Panc1 (cell line): ENCODE measurements at regions not wholly inside any gene's neighbourhood (a gene's known extent, or its start where the extent isn't known, plus 50 kb on each side); places are given as distances from the start of the nearest gene placed in this dataset.

Experiments
- CTCF ChIP-seq: fragments of 450-650 bp; IDR thresholded peaks from 2 replicates; pipeline ENCODE4 v1.5.1; 2017; ENCODE audit warnings: mild to moderate bottlenecking
- POLR2AphosphoS5 ChIP-seq: IDR thresholded peaks from 2 replicates; pipeline ENCODE4 v1.6.1; 2012; ENCODE audit warnings: mild to moderate bottlenecking, low read depth, low read length, moderate library complexity
- REST ChIP-seq, 2 experiments: IDR thresholded peaks; 2 replicates each; pipeline ENCODE4 v1.6.1; 2011 to 2012; ENCODE audit warnings: low read depth in 2 of 2, control low read depth in 1 of 2, low read length in 1 of 2, mild to moderate bottlenecking in 1 of 2, moderate library complexity in 1 of 2; ENCODE audit not compliant: insufficient read depth in 1 of 2
- TCF7L2 ChIP-seq: IDR thresholded peaks from 2 replicates; pipeline ENCODE4 v1.6.1; 2011; ENCODE audit warnings: mild to moderate bottlenecking, low read depth, low read length, inconsistent platforms

GRCh38 chr7:128154504-128154903 lies 86.6 kb upstream of the LEP start:
- TF ChIP-seq CTCF (no peak), POLR2AphosphoS5 (no peak), REST (IDR thresholded peaks at IDR 0.05; ENCODE audit: insufficient read depth in 1 of 2, low read depth in 2 of 2, low read length in 1 of 2) (no peak), TCF7L2 (no peak)
